Hepatocyte (in vitro differentiated cells): ENCODE measurements at regions not wholly inside any gene's neighbourhood (a gene's known extent, or its start where the extent isn't known, plus 50 kb on each side); places are given as distances from the start of the nearest gene placed in this dataset.

Source experiments
- DNase-seq: peaks from one replicate; pipeline ENCODE4 v3.0.0-alpha.2; 2016; ENCODE audit warnings: low spot score
- H2AFZ ChIP-seq: fragments of 200-600 bp; sonication (generic); 2 replicates; pipeline ENCODE4 v1.6.0; 2016; ENCODE audit warnings: antibody characterized with exemption, mild to moderate bottlenecking
- H3K27ac ChIP-seq: fragments of 200-600 bp; sonication (generic); 2 replicates; pipeline ENCODE4 v1.5.1; 2016; ENCODE audit warnings: mild to moderate bottlenecking
- H3K27me3 ChIP-seq: fragments of 200-600 bp; sonication (generic); 2 replicates; pipeline ENCODE4 v1.6.1; 2016
- H3K36me3 ChIP-seq: fragments of 200-600 bp; sonication (generic); replicated peaks from 2 replicates; pipeline ENCODE4 v1.5.1; 2016; ENCODE audit warnings: low read depth; ENCODE audit not compliant: insufficient read depth
- H3K4me1 ChIP-seq: fragments of 200-600 bp; sonication (generic); 2 replicates; pipeline ENCODE4 v1.5.1; 2016; ENCODE audit warnings: mild to moderate bottlenecking, moderate library complexity; ENCODE audit not compliant: insufficient read depth
- H3K4me2 ChIP-seq: fragments of 200-600 bp; sonication (generic); 2 replicates; pipeline ENCODE4 v1.6.0; 2016
- H3K4me3 ChIP-seq: fragments of 200-600 bp; sonication (generic); 2 replicates; pipeline ENCODE4 v1.5.1; 2016; ENCODE audit warnings: mild to moderate bottlenecking
- H3K79me2 ChIP-seq: fragments of 200-600 bp; sonication (generic); 2 replicates; pipeline ENCODE4 v1.6.0; 2017; ENCODE audit warnings: mild to moderate bottlenecking
- H3K9me2 ChIP-seq: fragments of 200-600 bp; sonication (generic); replicated peaks from 2 replicates; pipeline ENCODE4 v1.6.0; 2017; ENCODE audit warnings: mild to moderate bottlenecking; ENCODE audit not compliant: insufficient read depth
- H3K9me3 ChIP-seq: fragments of 200-600 bp; sonication (generic); 2 replicates; pipeline ENCODE4 v1.5.1; 2016; ENCODE audit warnings: low read depth, mild to moderate bottlenecking
- H4K20me1 ChIP-seq: fragments of 200-600 bp; sonication (generic); 2 replicates; pipeline ENCODE4 v1.6.0; 2016; ENCODE audit warnings: mild to moderate bottlenecking; ENCODE audit not compliant: insufficient read depth, poor library complexity, severe bottlenecking
- EZH2 ChIP-seq: fragments of 200-600 bp; sonication (generic); IDR thresholded peaks from 2 replicates; pipeline ENCODE4 v1.6.1; 2016; ENCODE audit warnings: antibody characterized with exemption, mild to moderate bottlenecking, borderline replicate concordance
- EZH2phosphoT487 ChIP-seq: fragments of 200-600 bp; sonication (generic); IDR thresholded peaks from one replicate; pipeline ENCODE4 v1.6.1; 2018; ENCODE audit warnings: antibody characterized with exemption, mild to moderate bottlenecking, low read depth, moderate library complexity; ENCODE audit not compliant: unreplicated experiment, severe bottlenecking
- WGBS: methylation state at CpG from one replicate; pipeline ENCODE4 v1.1.6; 2016; ENCODE audit warnings: low lambda C conversion rate; ENCODE audit errors: missing lambda C conversion rate; 5-methylcytosine and 5-hydroxymethylcytosine counted together
- TF ChIP-seq, protein P1 (sequence below): fragments of 200-600 bp; sonication (generic); IDR thresholded peaks from 2 replicates; pipeline ENCODE4 v1.5.1; 2016; ENCODE audit warnings: antibody characterized with exemption, mild to moderate bottlenecking; ENCODE audit not compliant: poor library complexity

DNA sequence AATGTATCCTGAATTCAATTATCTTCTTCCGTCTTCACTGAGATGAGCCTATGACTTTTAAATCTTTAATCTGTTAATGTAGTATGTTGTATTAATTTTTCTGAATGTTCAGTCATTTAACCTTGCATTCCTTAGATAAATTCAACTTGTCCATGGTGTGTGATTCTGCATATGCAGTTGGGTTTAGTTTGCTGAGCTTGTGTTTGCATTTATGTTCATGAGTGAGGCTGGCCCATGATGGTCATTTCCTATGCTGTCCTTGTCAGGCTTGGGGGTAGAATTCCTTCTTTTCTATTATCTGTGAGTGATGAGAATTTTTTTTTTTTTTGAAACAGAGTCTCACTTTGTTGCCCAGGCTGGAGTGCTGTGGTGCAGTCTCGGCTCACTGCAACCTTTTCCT lies 131.8 kb upstream of the COL5A1 start:
- WGBS, result 90% methylated on average over 2 of the region's 2 CpGs
- Histone ChIP-seq H3K9me2 (no peaks in the 10 kb centered on the region), H2AFZ (no peak overlapping the region), H3K36me3 (no peaks in the 10 kb centered on the region), H3K4me2 (no peak overlapping the region), H3K9me3 (no peaks in the 10 kb centered on the region), H3K4me1 (no peaks in the 10 kb centered on the region), H3K79me2 (no peaks in the 10 kb centered on the region), H3K4me3 (no peak overlapping the region), H3K27me3 (no peaks in the 10 kb centered on the region), H4K20me1 (no peaks in the 10 kb centered on the region), H3K27ac (no peak overlapping the region)
- TF ChIP-seq EZH2phosphoT487, result no peak
- no peak for TF ChIP-seq EZH2
- TF ChIP-seq, protein P1, sequence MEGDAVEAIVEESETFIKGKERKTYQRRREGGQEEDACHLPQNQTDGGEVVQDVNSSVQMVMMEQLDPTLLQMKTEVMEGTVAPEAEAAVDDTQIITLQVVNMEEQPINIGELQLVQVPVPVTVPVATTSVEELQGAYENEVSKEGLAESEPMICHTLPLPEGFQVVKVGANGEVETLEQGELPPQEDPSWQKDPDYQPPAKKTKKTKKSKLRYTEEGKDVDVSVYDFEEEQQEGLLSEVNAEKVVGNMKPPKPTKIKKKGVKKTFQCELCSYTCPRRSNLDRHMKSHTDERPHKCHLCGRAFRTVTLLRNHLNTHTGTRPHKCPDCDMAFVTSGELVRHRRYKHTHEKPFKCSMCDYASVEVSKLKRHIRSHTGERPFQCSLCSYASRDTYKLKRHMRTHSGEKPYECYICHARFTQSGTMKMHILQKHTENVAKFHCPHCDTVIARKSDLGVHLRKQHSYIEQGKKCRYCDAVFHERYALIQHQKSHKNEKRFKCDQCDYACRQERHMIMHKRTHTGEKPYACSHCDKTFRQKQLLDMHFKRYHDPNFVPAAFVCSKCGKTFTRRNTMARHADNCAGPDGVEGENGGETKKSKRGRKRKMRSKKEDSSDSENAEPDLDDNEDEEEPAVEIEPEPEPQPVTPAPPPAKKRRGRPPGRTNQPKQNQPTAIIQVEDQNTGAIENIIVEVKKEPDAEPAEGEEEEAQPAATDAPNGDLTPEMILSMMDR, result no peak
- DNase-seq, result no peak

DNA sequence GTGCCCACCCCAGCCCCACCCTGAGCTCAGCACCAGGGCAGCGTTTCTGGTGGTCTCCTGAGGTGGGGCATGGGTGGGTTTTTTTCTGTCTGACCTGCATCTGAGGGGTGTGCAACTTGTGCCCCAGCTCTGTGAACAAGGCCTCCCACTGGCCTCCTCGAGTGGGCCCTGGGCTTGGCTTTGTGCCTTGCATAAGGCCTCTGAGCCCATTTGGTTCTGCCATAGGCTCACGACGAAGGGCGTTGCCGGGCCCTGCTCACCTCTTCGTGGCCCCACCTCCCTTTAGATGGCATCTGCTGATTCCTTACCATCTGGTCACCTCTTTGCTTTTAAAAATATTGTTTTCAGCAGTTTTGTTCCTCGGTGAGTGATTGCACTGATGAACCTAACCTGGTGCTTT lies 127.1 kb upstream of the COL5A1 start:
- H3K79me2 ChIP-seq, result no peaks in the 10 kb centered on the region
- H2AFZ ChIP-seq, result no peak overlapping the region
- no peaks in the 10 kb centered on the region for H3K4me1 ChIP-seq
- no peak for TF ChIP-seq EZH2
- TF ChIP-seq, protein P1, result no peak
- no peak for TF ChIP-seq EZH2phosphoT487
- H3K27me3 ChIP-seq, result no peaks in the 10 kb centered on the region
- 95% methylated on average over 8 of the region's 8 CpGs for WGBS
- no peaks in the 10 kb centered on the region for H3K9me3 ChIP-seq
- H3K9me2 ChIP-seq, result no peaks in the 10 kb centered on the region
- no peaks in the 10 kb centered on the region for H4K20me1 ChIP-seq
- no peak for DNase-seq
- no peak overlapping the region for H3K4me3 ChIP-seq
- H3K4me2 ChIP-seq, result no peak overlapping the region
- H3K36me3 ChIP-seq, result no peaks in the 10 kb centered on the region
- H3K27ac ChIP-seq, result no peak overlapping the region

DNA sequence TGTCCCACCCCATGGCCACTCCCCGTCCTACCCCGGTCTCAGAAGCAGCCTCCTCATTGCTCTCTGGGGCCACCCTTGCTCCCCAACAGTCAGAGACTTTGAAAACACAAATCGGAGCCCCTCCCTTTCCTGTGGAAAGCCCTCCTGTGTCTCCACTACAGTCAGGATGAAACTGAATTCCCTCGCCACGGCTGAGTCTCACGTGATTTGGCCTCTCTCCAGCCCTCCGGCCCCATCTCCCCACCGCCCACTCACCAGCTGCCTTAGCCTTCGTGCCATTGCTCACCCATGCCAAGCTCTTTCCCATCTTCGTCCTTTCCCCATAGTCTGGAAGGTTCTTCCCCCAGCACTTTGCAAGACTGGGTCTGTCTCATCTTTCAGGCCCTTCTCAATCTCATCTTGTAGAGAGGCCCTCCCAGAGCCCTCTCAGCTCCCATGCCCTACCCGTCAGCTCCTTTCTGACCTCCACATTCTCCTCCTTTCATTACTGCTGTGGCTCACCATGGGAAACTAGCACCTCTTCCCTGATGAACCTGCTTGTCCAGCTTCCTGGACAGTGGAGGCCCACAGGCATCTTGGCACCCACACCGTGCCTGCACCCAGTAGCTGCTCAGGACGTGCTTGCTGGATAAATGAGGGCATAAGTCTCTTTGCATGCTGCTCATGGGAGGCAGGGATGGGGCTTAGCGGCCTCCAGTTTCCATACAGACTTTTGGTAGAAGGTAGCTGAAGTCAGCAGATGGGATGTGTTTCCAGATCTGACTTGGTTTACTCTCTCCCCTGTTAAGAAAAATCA lies 126.4 kb upstream of the COL5A1 start:
- Histone ChIP-seq H3K27ac (no peak overlapping the region), H3K4me3 (no peak overlapping the region), H3K4me2 (no peak overlapping the region), H3K9me2 (no peaks in the 10 kb centered on the region), H3K79me2 (no peaks in the 10 kb centered on the region), H3K36me3 (no peaks in the 10 kb centered on the region), H3K4me1 (no peaks in the 10 kb centered on the region), H3K9me3 (no peaks in the 10 kb centered on the region), H2AFZ (no peak overlapping the region), H3K27me3 (no peaks in the 10 kb centered on the region), H4K20me1 (no peaks in the 10 kb centered on the region)
- no peak for TF ChIP-seq EZH2
- no peak for TF ChIP-seq EZH2phosphoT487
- TF ChIP-seq, protein P1, result no peak
- DNase-seq, result no peak
- WGBS, result 87% methylated on average over 14 of the region's 14 CpGs

DNA sequence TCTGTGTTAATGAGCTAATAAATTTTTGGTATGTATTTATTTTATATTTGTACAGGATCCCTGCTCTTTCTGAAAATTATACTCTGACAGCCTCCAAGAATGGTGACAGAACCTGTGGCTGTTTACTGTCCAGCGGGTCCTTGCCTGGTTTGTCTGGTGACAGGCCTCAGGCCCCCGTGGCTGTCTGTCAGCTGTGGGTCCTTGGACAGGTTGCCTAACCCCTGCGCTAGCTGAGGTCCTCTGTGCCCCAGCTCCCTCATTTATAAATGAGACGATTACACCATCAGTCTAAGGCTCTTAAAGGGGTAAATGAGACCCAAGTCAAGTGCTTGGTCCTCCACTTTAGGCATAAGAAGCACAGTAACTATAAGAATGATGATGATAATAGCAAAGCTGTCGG lies 125.1 kb upstream of the COL5A1 start:
- Histone ChIP-seq H3K4me1 (no peaks in the 10 kb centered on the region), H3K4me2 (no peak overlapping the region), H3K4me3 (no peak overlapping the region), H2AFZ (no peak overlapping the region), H3K27me3 (no peaks in the 10 kb centered on the region), H4K20me1 (no peaks in the 10 kb centered on the region), H3K36me3 (no peaks in the 10 kb centered on the region), H3K9me3 (no peaks in the 10 kb centered on the region), H3K9me2 (no peaks in the 10 kb centered on the region), H3K27ac (no peak overlapping the region), H3K79me2 (no peaks in the 10 kb centered on the region)
- DNase-seq, result no peak
- TF ChIP-seq EZH2phosphoT487, result no peak
- TF ChIP-seq, protein P1, result no peak
- TF ChIP-seq EZH2, result no peak
- WGBS, result 90% methylated on average over 5 of the region's 5 CpGs
